ENCODE measurements at regions not wholly inside any gene's neighbourhood (a gene's known extent, or its start where the extent isn't known, plus 50 kb on each side); places are given as distances from the start of the nearest gene placed in this dataset.

DNA sequence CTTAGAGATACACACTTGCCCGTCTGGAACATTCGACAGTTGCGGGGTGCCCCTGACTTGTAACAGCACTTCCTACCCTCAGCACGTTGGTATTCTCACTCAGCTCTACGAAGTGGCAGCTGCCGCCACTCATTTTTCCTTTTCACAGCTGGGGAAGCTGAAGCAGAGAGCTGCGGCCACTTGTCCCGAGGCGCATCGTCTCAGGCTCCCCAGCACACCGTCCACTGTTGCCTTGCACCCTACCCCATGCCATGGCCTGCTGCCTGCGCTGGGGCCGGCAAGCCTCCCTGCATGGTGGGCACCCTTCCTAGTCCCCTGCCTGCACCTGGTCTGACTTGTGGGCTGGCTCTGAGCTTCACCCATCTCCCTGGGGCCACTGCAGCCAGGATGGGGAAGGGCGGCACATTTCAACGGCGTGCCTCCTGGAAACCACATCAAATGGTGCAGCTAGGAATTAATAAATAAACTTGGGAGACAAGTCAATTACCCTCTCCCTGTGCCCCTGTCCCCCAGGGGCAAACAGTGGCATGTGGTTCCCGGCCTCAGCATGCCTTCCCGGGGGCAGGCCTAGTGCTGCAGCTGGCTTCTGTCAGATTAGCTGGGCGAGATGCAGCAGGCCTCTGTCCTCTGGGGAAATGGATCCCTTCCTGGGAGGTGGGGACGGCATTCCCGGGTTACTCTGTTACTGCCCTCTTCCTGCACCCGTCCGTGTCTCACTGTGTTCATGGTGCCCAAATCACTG is 64.7 kb upstream of the HAAO start:
- TF ChIP-seq, protein P1, sequence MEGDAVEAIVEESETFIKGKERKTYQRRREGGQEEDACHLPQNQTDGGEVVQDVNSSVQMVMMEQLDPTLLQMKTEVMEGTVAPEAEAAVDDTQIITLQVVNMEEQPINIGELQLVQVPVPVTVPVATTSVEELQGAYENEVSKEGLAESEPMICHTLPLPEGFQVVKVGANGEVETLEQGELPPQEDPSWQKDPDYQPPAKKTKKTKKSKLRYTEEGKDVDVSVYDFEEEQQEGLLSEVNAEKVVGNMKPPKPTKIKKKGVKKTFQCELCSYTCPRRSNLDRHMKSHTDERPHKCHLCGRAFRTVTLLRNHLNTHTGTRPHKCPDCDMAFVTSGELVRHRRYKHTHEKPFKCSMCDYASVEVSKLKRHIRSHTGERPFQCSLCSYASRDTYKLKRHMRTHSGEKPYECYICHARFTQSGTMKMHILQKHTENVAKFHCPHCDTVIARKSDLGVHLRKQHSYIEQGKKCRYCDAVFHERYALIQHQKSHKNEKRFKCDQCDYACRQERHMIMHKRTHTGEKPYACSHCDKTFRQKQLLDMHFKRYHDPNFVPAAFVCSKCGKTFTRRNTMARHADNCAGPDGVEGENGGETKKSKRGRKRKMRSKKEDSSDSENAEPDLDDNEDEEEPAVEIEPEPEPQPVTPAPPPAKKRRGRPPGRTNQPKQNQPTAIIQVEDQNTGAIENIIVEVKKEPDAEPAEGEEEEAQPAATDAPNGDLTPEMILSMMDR (IDR thresholded peaks at IDR 0.05; ENCODE audit: low read depth, low read length, missing input control) = no peak
- TF ChIP-seq, protein P2, sequence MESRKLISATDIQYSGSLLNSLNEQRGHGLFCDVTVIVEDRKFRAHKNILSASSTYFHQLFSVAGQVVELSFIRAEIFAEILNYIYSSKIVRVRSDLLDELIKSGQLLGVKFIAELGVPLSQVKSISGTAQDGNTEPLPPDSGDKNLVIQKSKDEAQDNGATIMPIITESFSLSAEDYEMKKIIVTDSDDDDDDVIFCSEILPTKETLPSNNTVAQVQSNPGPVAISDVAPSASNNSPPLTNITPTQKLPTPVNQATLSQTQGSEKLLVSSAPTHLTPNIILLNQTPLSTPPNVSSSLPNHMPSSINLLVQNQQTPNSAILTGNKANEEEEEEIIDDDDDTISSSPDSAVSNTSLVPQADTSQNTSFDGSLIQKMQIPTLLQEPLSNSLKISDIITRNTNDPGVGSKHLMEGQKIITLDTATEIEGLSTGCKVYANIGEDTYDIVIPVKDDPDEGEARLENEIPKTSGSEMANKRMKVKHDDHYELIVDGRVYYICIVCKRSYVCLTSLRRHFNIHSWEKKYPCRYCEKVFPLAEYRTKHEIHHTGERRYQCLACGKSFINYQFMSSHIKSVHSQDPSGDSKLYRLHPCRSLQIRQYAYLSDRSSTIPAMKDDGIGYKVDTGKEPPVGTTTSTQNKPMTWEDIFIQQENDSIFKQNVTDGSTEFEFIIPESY (IDR thresholded peaks at IDR 0.05) = no peak
- TF ChIP-seq, protein P3, sequence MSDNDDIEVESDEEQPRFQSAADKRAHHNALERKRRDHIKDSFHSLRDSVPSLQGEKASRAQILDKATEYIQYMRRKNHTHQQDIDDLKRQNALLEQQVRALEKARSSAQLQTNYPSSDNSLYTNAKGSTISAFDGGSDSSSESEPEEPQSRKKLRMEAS (IDR thresholded peaks at IDR 0.05) = no peak
- TF ChIP-seq, protein P4, sequence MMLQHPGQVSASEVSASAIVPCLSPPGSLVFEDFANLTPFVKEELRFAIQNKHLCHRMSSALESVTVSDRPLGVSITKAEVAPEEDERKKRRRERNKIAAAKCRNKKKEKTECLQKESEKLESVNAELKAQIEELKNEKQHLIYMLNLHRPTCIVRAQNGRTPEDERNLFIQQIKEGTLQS (IDR thresholded peaks at IDR 0.05) = no peak
- TF ChIP-seq NR2F2 (IDR thresholded peaks at IDR 0.05) (no peak), EGR1 (IDR thresholded peaks at IDR 0.05; ENCODE audit: low read depth in 2 of 2) (no peak), GABPA (IDR thresholded peaks at IDR 0.05 in 1 of 2, conservative IDR thresholded peaks at IDR 0.05 in 1 of 2) (no peak)
- TF ChIP-seq, protein P5, sequence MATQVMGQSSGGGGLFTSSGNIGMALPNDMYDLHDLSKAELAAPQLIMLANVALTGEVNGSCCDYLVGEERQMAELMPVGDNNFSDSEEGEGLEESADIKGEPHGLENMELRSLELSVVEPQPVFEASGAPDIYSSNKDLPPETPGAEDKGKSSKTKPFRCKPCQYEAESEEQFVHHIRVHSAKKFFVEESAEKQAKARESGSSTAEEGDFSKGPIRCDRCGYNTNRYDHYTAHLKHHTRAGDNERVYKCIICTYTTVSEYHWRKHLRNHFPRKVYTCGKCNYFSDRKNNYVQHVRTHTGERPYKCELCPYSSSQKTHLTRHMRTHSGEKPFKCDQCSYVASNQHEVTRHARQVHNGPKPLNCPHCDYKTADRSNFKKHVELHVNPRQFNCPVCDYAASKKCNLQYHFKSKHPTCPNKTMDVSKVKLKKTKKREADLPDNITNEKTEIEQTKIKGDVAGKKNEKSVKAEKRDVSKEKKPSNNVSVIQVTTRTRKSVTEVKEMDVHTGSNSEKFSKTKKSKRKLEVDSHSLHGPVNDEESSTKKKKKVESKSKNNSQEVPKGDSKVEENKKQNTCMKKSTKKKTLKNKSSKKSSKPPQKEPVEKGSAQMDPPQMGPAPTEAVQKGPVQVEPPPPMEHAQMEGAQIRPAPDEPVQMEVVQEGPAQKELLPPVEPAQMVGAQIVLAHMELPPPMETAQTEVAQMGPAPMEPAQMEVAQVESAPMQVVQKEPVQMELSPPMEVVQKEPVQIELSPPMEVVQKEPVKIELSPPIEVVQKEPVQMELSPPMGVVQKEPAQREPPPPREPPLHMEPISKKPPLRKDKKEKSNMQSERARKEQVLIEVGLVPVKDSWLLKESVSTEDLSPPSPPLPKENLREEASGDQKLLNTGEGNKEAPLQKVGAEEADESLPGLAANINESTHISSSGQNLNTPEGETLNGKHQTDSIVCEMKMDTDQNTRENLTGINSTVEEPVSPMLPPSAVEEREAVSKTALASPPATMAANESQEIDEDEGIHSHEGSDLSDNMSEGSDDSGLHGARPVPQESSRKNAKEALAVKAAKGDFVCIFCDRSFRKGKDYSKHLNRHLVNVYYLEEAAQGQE (IDR thresholded peaks at IDR 0.05) = no peak

Data from liver (tissue), 3 donors.